ENCODE measurements at regions not wholly inside any gene's neighbourhood (a gene's known extent, or its start where the extent isn't known, plus 50 kb on each side); places are given as distances from the start of the nearest gene placed in this dataset.

DNA sequence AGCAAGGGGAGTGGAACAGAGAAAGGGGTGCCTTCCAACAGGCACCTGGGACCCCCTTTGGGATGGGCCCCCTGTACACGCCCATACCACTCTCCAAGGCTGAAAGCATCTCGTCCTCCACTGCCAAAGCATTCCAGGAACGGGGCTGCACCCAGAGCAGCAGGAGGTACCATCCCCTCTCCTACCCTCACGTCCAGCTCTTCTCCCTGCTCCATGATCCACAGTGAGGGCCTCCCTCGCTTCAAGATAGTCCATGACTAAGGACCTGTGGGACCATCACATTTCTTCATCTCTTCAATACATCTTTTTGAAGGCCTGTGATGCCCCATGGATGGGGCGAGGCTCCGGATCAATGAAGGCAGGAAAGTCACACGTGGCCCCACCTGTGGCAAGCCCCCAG lies 209.9 kb downstream of the ANKRD60 start:
- FAIRE-seq (no peak), DNase-seq (ENCODE audit: insufficient read length, low spot score) (no peak)
- TF ChIP-seq CTCF (IDR thresholded peaks at IDR 0.05; ENCODE audit: insufficient read depth, missing control alignments): no peak

DNA sequence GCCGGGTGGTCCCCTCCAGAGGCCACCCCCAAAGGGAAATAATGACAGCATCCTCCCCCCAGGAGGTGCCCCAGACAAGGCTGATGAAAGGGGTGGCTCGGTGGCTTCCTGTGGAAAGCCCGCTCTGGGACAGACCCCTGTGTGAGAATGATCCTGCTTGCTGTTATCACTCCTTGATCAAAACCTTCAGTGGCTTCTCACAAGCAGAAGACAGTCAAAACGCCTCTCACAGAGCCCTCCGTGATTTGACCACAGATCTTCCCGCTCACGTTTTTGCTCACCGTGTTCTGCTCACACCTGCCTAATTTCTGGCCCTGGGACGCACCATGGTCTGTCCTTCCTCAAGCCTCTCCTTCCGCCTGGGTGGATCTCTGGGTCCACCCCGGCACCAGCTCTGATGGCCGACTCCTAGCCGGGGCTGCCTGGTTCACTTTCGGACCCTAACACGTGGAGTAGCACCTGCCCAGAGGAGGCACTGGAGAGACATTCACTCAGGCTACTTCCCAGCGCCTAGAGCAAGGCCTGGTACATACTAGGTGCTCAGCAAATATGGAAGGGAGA lies 210.4 kb downstream of the ANKRD60 start:
- FAIRE-seq: no peak
- no peak for TF ChIP-seq CTCF (IDR thresholded peaks at IDR 0.05; ENCODE audit: insufficient read depth, missing control alignments)
- no peak for DNase-seq (ENCODE audit: insufficient read length, low spot score)

DNA sequence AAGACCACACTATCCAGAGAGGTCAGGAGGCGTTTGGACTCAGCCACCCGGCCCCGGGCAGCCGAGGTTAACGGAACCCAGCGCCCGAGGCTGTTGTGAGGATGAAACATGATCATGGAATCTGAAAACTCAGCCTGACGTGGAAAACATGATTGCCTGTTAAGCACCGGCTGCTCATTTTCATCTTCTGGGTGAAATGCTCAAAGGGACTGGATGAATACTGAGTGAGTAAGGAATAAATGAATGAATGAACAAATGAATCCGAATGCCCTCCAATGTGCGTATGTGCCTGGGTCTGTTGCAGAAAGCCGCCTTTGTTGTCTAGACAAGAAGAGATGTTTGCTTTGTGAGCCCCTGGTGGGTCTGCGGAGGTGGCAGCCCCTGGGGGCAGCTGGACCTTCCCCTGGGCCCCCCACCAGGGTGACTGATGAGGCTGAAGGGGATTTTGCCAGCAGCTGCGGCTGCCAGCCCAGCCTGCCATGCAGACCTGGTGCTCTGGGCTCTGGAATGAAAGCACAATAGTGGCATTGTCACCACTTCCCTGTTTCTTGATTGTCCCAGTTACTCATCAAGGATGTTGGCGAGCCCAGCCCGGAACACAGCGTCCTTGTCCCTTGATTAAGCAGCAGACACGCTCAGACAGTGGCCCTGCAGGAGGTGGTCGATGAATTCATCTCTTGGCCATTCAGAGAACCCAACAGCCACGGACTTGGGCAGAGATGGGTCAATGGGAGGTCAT lies 211.1 kb downstream of the ANKRD60 start:
- DNase-seq (ENCODE audit: insufficient read length, low spot score): no peak
- no peak for FAIRE-seq

DNA sequence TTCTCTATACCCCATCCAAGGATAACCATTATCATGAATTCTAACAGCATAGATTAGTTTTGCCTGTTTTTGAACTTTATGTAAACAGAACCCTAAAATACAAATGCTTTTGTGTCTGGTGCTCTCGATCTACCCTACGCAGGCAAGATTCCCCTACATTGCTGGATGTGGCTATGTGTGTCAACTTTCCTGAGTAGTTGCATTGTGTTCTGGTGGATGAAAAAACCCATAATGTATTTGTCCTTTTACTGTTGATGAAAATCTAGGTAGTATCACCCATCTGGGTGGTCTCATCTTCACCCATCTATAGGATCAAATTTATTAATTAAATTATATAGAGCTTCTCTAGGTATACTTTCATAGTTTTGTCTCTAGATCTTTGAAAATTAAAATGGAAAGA lies 211.7 kb downstream of the ANKRD60 start:
- FAIRE-seq: no peak
- no peak for TF ChIP-seq CTCF (IDR thresholded peaks at IDR 0.05; ENCODE audit: insufficient read depth, missing control alignments)
- DNase-seq (ENCODE audit: insufficient read length, low spot score): no peak

More for the DNA sequence above, 211.1 kb downstream of the ANKRD60 start:
- no peak for TF ChIP-seq CTCF (IDR thresholded peaks at IDR 0.05; ENCODE audit: insufficient read depth, missing control alignments)

DNA sequence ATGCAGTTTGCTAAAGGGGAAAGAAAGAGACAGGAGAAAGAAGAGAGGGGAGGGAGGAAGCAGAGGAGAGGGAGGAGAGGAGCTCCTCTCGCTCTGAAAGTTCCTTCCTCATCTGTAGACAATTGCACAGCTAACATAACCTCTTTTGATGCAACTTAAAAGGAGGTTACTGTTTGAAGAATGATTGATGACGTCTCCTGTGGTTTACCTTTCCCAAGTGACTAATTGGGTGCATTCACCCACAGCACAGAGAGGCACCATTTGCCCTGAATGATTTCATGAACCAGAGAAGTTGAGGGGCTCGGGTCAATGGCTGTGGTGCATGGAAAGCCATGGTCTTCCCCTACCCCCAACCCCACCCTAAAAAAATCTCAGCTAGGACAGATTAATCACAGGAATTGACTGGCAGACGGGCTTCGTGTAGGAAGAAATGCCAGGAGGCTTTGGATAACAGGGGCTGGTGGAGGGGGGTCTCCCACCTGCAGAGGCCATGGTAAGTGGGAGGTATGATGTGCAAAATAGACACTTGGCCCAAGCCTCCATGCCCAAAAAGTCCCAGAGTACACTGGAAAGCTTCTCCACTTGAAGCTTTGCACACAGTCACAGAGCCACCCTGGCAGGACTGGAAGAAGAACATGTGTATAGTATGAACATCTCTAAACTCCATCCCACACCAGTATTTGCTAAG lies 213.7 kb downstream of the ANKRD60 start:
- DNase-seq (ENCODE audit: insufficient read length, low spot score) (no peak), FAIRE-seq (no peak)
- TF ChIP-seq CTCF (IDR thresholded peaks at IDR 0.05; ENCODE audit: insufficient read depth, missing control alignments): no peak

- TF ChIP-seq CTCF (IDR thresholded peaks at IDR 0.05; ENCODE audit: insufficient read depth, missing control alignments): no peak
- no peak for DNase-seq (ENCODE audit: insufficient read length, low spot score)
- no peak for FAIRE-seq
Measured at GRCh38 chr20:58012731-58013510, 215.5 kb downstream of the ANKRD60 start.
